ENCODE measurements at regions not wholly inside any gene's neighbourhood (a gene's known extent, or its start where the extent isn't known, plus 50 kb on each side); places are given as distances from the start of the nearest gene placed in this dataset.

GRCh38 chr3:1823867-1824266 is 274.8 kb upstream of the CNTN4 start:
- Histone ChIP-seq H3K9ac (no peak overlapping the region), H3K4me3 (ENCODE audit: low read depth, low read length) (no peak overlapping the region), H3K4me1 (no peaks in the 10 kb centered on the region), H3K4me2 (ENCODE audit: low read length) (no peak overlapping the region), H3K9me3 (ENCODE audit: control insufficient read depth, low read length) (no peaks in the 10 kb centered on the region), H3K27me3 (ENCODE audit: control insufficient read depth, insufficient read depth, low read length) (no peaks in the 10 kb centered on the region), H3K36me3 (ENCODE audit: control insufficient read depth, insufficient read depth, low read length) (no peaks in the 10 kb centered on the region), H3K27ac (no peak overlapping the region), H2AFZ (no peak overlapping the region), H3K79me2 (no peaks in the 10 kb centered on the region)
- TF ChIP-seq, protein P1, sequence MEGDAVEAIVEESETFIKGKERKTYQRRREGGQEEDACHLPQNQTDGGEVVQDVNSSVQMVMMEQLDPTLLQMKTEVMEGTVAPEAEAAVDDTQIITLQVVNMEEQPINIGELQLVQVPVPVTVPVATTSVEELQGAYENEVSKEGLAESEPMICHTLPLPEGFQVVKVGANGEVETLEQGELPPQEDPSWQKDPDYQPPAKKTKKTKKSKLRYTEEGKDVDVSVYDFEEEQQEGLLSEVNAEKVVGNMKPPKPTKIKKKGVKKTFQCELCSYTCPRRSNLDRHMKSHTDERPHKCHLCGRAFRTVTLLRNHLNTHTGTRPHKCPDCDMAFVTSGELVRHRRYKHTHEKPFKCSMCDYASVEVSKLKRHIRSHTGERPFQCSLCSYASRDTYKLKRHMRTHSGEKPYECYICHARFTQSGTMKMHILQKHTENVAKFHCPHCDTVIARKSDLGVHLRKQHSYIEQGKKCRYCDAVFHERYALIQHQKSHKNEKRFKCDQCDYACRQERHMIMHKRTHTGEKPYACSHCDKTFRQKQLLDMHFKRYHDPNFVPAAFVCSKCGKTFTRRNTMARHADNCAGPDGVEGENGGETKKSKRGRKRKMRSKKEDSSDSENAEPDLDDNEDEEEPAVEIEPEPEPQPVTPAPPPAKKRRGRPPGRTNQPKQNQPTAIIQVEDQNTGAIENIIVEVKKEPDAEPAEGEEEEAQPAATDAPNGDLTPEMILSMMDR (IDR thresholded peaks at IDR 0.05), result no peak

- TF ChIP-seq, protein P1 (IDR thresholded peaks at IDR 0.05), result no peak
- no peak overlapping the region for H3K9ac ChIP-seq
- no peaks in the 10 kb centered on the region for H3K27me3 ChIP-seq (ENCODE audit: control insufficient read depth, insufficient read depth, low read length)
Measured at GRCh38 chr3:1824359-1824758, 274.3 kb upstream of the CNTN4 start.

DNA sequence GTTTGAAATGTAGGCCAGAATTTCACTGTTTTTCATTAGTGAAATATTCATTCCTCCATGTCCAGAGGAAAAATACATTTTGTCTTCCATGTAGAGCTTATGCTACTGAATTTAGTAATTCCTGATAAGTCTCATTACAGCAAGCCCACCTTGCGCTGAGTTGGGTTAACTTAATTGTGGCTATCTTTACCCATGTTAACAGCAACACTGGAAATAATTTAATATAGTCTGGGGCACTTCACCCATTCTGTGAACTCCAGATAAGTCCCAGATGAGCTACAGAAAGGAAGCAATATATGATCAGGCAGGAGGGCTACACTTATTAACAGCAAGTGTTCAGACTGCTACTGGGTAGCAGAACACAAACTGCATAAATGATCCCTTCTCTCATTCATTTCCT is 270.1 kb upstream of the CNTN4 start:
- H3K4me2 ChIP-seq (ENCODE audit: low read length), result no peak overlapping the region
- H3K9me3 ChIP-seq (ENCODE audit: control insufficient read depth, low read length), result no peaks in the 10 kb centered on the region
- no peak overlapping the region for H3K27ac ChIP-seq
- H3K4me1 ChIP-seq, result peaks cover 3% of the 10 kb centered on the region
- TF ChIP-seq, protein P1 (IDR thresholded peaks at IDR 0.05), result no peak
- no peak overlapping the region for H2AFZ ChIP-seq
- H3K4me3 ChIP-seq (ENCODE audit: low read depth, low read length), result no peak overlapping the region
- H3K9ac ChIP-seq, result no peak overlapping the region
- H3K36me3 ChIP-seq (ENCODE audit: control insufficient read depth, insufficient read depth, low read length), result no peaks in the 10 kb centered on the region
- H3K79me2 ChIP-seq, result no peaks in the 10 kb centered on the region
- H3K27me3 ChIP-seq (ENCODE audit: control insufficient read depth, insufficient read depth, low read length), result no peaks in the 10 kb centered on the region

More at GRCh38 chr3:1824359-1824758, 274.3 kb upstream of the CNTN4 start:
- Histone ChIP-seq H3K79me2 (no peaks in the 10 kb centered on the region), H3K4me1 (no peaks in the 10 kb centered on the region), H3K4me3 (ENCODE audit: low read depth, low read length) (no peak overlapping the region), H3K27ac (no peak overlapping the region), H2AFZ (no peak overlapping the region), H3K4me2 (ENCODE audit: low read length) (no peak overlapping the region), H3K9me3 (ENCODE audit: control insufficient read depth, low read length) (no peaks in the 10 kb centered on the region), H3K36me3 (ENCODE audit: control insufficient read depth, insufficient read depth, low read length) (no peaks in the 10 kb centered on the region)

DNA sequence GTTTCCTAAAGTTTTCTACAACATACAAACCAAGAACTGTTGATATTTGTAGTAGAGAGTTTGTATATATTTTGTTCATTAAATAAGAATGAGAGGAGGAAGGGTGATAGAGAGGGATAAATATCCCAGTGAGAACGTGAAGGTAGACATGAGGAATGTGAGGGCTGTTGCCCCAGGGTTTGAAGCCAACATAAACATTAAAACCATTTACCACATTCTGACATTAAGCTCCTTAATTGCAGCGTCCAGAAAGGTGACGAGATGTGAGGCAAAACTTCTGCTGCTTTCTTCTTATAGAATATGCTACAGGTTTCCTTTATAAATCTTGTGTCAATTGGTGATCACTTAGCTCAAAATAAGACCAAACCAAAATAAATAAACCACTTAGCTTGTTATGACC is 267.8 kb upstream of the CNTN4 start:
- H3K27ac ChIP-seq, result no peak overlapping the region
- no peak overlapping the region for H2AFZ ChIP-seq
- no peak overlapping the region for H3K4me3 ChIP-seq (ENCODE audit: low read depth, low read length)
- peaks cover 3% of the 10 kb centered on the region for H3K4me1 ChIP-seq
- no peaks in the 10 kb centered on the region for H3K9me3 ChIP-seq (ENCODE audit: control insufficient read depth, low read length)
- H3K9ac ChIP-seq, result no peak overlapping the region
- H3K27me3 ChIP-seq (ENCODE audit: control insufficient read depth, insufficient read depth, low read length), result no peaks in the 10 kb centered on the region
- TF ChIP-seq, protein P1 (IDR thresholded peaks at IDR 0.05), result no peak
- no peak overlapping the region for H3K4me2 ChIP-seq (ENCODE audit: low read length)
- no peaks in the 10 kb centered on the region for H3K36me3 ChIP-seq (ENCODE audit: control insufficient read depth, insufficient read depth, low read length)
- no peaks in the 10 kb centered on the region for H3K79me2 ChIP-seq

GRCh38 chr3:1832395-1832794 is 266.3 kb upstream of the CNTN4 start:
- no peak overlapping the region for H3K4me2 ChIP-seq (ENCODE audit: low read length)
- no peak overlapping the region for H3K9ac ChIP-seq
- no peaks in the 10 kb centered on the region for H3K36me3 ChIP-seq (ENCODE audit: control insufficient read depth, insufficient read depth, low read length)
- peaks cover 3% of the 10 kb centered on the region for H3K4me1 ChIP-seq
- TF ChIP-seq, protein P1 (IDR thresholded peaks at IDR 0.05), result no peak
- H3K4me3 ChIP-seq (ENCODE audit: low read depth, low read length), result no peak overlapping the region
- no peaks in the 10 kb centered on the region for H3K79me2 ChIP-seq
- no peaks in the 10 kb centered on the region for H3K9me3 ChIP-seq (ENCODE audit: control insufficient read depth, low read length)
- H3K27ac ChIP-seq, result no peak overlapping the region
- no peaks in the 10 kb centered on the region for H3K27me3 ChIP-seq (ENCODE audit: control insufficient read depth, insufficient read depth, low read length)
- no peak overlapping the region for H2AFZ ChIP-seq
